ENCODE measurements at regions not wholly inside any gene's neighbourhood (a gene's known extent, or its start where the extent isn't known, plus 50 kb on each side); places are given as distances from the start of the nearest gene placed in this dataset.

DNA sequence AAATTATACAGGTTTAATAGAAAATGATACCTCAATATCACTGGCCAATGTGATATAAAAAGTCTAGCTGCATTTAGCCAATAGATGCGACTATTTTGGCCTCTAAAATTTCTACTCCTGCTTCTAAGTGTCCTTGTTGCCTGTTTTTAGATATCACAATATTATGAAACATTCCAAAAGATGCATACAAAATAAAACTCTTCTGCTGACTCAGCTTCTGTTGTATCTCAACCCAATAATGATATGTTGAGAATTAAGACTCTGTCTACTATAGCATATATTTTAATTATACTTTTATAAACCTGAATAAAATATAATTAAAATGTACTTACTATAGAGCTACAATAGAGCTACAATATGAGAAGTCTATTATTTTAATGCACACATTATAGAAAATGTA is 661.0 kb upstream of the TEX47 start:
- TF ChIP-seq, protein P1, sequence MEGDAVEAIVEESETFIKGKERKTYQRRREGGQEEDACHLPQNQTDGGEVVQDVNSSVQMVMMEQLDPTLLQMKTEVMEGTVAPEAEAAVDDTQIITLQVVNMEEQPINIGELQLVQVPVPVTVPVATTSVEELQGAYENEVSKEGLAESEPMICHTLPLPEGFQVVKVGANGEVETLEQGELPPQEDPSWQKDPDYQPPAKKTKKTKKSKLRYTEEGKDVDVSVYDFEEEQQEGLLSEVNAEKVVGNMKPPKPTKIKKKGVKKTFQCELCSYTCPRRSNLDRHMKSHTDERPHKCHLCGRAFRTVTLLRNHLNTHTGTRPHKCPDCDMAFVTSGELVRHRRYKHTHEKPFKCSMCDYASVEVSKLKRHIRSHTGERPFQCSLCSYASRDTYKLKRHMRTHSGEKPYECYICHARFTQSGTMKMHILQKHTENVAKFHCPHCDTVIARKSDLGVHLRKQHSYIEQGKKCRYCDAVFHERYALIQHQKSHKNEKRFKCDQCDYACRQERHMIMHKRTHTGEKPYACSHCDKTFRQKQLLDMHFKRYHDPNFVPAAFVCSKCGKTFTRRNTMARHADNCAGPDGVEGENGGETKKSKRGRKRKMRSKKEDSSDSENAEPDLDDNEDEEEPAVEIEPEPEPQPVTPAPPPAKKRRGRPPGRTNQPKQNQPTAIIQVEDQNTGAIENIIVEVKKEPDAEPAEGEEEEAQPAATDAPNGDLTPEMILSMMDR (IDR thresholded peaks at IDR 0.05; ENCODE audit: low read depth, low read length) = no peak
- TF ChIP-seq EZH2phosphoT487 (IDR thresholded peaks at IDR 0.05; ENCODE audit: low read depth) = no peak

Data from OCI-LY3 (cell line).